ENCODE measurements at regions not wholly inside any gene's neighbourhood (a gene's known extent, or its start where the extent isn't known, plus 50 kb on each side); places are given as distances from the start of the nearest gene placed in this dataset.
"Not testable (repeated sequence)": the region's sequence is repeated elsewhere in the genome, so short reads cannot be mapped to it uniquely, and the experiment has no call there.

DNA sequence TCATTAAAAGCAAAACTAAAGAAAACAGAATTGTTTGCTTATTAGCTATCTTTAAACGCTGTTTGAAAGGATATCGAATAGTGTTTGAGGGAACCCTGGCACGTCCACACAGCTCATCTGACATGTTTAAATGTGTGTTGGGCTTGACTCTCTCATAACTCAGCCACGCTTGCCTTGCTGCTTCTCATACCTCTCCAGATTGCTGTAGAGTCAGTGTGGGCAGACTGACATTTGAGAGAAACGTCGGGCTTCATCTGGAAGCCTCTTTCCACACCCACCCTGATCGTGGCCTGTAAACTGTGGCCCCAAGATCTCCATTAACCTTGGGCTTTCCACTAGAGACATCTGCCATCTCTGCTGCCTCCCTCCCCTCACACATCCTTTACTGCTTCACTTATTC lies 226.4 kb upstream of the PLGLB2 start:
- H3K4me3 ChIP-seq (ENCODE audit: control insufficient read depth in 1 of 7, extremely low read depth in 1 of 7, insufficient read depth in 4 of 7, low read depth in 2 of 7, low read length in 6 of 7); DNase-seq; H3K27me3 ChIP-seq (replicated peaks in 2 of 5; ENCODE audit: control insufficient read depth in 4 of 5, insufficient read depth in 5 of 5, low read length in 4 of 5); H3K27ac ChIP-seq (ENCODE audit: insufficient read depth in 1 of 2, low read depth in 1 of 2, low read length in 2 of 2, poor library complexity in 1 of 2, severe bottlenecking in 2 of 2); CTCF ChIA-PET; H3K36me3 ChIP-seq (ENCODE audit: control insufficient read depth in 4 of 4, insufficient read depth in 4 of 4, low read length in 3 of 4); H3K9me3 ChIP-seq (ENCODE audit: control extremely low read depth in 1 of 5, control insufficient read depth in 4 of 5, insufficient read depth in 2 of 5, low read depth in 1 of 5, low read length in 4 of 5); POLR2A ChIA-PET: not testable (repeated sequence)
- H3K4me1 ChIP-seq (ENCODE audit: control extremely low read depth in 1 of 4, control insufficient read depth in 4 of 4, insufficient read depth in 4 of 4, low read length in 3 of 4): peaks cover 0 to 20% (median 11%) of the 10 kb centered on the region in 4 experiments
- no CpG with 5 or more reads among the region's 7 CpGs for WGBS (ENCODE audit: insufficient coverage)

DNA sequence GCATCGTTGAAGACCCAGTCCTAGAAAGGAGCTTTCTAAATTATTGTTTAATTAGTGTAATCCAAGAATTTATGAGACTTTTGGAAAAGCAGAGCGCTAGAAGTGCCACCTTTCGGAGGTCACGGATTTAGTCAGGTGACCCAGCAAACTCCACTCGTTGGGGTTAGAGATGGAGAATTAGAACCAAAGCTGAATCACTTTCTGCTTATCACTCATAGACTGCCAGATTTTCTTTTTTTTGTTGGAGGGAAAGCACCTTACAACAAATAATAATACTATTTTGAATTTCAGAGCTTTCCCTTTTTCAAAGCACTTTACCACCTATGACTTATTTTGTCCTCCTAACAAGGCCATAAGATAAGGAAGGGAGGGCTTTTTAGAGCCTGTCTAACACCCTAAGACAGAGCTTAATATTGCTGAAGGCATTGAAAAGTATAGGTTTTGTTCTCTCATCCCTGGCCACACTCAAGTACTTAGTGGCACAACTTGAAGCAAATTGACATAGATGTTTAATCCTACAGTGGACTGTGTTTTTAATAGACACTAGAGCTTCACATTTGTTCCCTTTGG lies 223.2 kb upstream of the PLGLB2 start:
- H3K27me3 ChIP-seq (replicated peaks in 2 of 5; ENCODE audit: control insufficient read depth in 4 of 5, insufficient read depth in 5 of 5, low read length in 4 of 5); H3K36me3 ChIP-seq (ENCODE audit: control insufficient read depth in 4 of 4, insufficient read depth in 4 of 4, low read length in 3 of 4); H3K27ac ChIP-seq (ENCODE audit: insufficient read depth in 1 of 2, low read depth in 1 of 2, low read length in 2 of 2, poor library complexity in 1 of 2, severe bottlenecking in 2 of 2); DNase-seq; H3K9me3 ChIP-seq (ENCODE audit: control extremely low read depth in 1 of 5, control insufficient read depth in 4 of 5, insufficient read depth in 2 of 5, low read depth in 1 of 5, low read length in 4 of 5); H3K4me1 ChIP-seq (ENCODE audit: control extremely low read depth in 1 of 4, control insufficient read depth in 4 of 4, insufficient read depth in 4 of 4, low read length in 3 of 4); H3K4me3 ChIP-seq (ENCODE audit: control insufficient read depth in 1 of 7, extremely low read depth in 1 of 7, insufficient read depth in 4 of 7, low read depth in 2 of 7, low read length in 6 of 7); POLR2A ChIA-PET; CTCF ChIA-PET: not testable (repeated sequence)
- no CpG with 5 or more reads among the region's 5 CpGs for WGBS (ENCODE audit: insufficient coverage)

DNA sequence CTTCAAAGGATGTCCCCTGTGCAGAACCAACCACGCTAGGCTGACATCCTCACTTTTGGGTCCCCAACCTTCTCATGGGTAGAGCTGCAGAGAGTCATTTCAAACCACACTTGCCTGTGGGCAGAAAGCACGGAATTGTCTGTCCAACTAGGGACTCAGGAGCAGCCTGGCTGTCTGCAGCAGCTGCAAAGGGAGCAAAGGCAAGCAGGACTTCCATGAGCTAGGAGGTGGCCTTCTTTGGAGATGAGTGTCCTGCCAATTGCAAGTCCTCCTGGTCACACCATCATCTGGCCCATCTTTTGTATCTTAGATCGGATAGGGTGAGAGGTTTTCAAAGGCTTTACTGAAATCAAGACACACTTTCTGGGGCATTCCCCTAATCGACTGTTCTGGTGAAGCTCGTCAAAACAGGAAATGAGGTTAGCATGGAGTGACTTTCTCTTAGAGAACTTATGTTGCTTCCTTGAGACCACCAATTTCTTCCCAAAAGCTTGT lies 222.3 kb upstream of the PLGLB2 start:
- POLR2A ChIA-PET: not testable (repeated sequence)

DNA sequence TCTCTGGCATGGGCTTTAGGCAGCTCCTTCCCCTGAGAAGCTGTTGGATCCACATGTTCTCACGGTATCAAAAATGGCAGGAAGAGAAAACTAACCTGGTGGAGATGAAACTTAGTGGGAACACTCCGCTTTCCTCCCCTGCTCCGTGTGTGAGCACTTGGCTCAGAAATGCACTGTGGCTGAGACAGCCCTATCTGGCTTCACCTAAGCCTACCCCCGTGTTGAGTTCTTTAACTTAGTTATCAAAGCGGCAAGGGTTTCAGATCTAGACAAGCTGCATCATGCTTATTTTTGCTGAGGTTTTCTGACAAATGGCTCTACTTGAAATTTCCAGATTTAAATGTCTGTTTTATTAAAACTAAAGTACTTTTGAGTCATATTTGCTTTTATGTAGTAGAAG lies 221.6 kb upstream of the PLGLB2 start:
- H3K27ac ChIP-seq (ENCODE audit: insufficient read depth in 1 of 2, low read depth in 1 of 2, low read length in 2 of 2, poor library complexity in 1 of 2, severe bottlenecking in 2 of 2); CTCF ChIA-PET; H3K9me3 ChIP-seq (ENCODE audit: control extremely low read depth in 1 of 5, control insufficient read depth in 4 of 5, insufficient read depth in 2 of 5, low read depth in 1 of 5, low read length in 4 of 5); H3K27me3 ChIP-seq (replicated peaks in 2 of 5; ENCODE audit: control insufficient read depth in 4 of 5, insufficient read depth in 5 of 5, low read length in 4 of 5); H3K36me3 ChIP-seq (ENCODE audit: control insufficient read depth in 4 of 4, insufficient read depth in 4 of 4, low read length in 3 of 4); POLR2A ChIA-PET; H3K4me1 ChIP-seq (ENCODE audit: control extremely low read depth in 1 of 4, control insufficient read depth in 4 of 4, insufficient read depth in 4 of 4, low read length in 3 of 4); H3K4me3 ChIP-seq (ENCODE audit: control insufficient read depth in 1 of 7, extremely low read depth in 1 of 7, insufficient read depth in 4 of 7, low read depth in 2 of 7, low read length in 6 of 7); DNase-seq: not testable (repeated sequence)
- no CpG with 5 or more reads among the region's 5 CpGs for WGBS (ENCODE audit: insufficient coverage)

More for the DNA sequence above, 222.3 kb upstream of the PLGLB2 start:
- no CpG with 5 or more reads among the region's 5 CpGs for WGBS (ENCODE audit: insufficient coverage)
- peak in 1 of 3 donors; percentile 6 for DNase-seq
- H3K4me3 ChIP-seq (ENCODE audit: control insufficient read depth in 1 of 7, extremely low read depth in 1 of 7, insufficient read depth in 4 of 7, low read depth in 2 of 7, low read length in 6 of 7); H3K36me3 ChIP-seq (ENCODE audit: control insufficient read depth in 4 of 4, insufficient read depth in 4 of 4, low read length in 3 of 4); H3K27ac ChIP-seq (ENCODE audit: insufficient read depth in 1 of 2, low read depth in 1 of 2, low read length in 2 of 2, poor library complexity in 1 of 2, severe bottlenecking in 2 of 2); H3K4me1 ChIP-seq (ENCODE audit: control extremely low read depth in 1 of 4, control insufficient read depth in 4 of 4, insufficient read depth in 4 of 4, low read length in 3 of 4); H3K9me3 ChIP-seq (ENCODE audit: control extremely low read depth in 1 of 5, control insufficient read depth in 4 of 5, insufficient read depth in 2 of 5, low read depth in 1 of 5, low read length in 4 of 5); CTCF ChIA-PET; H3K27me3 ChIP-seq (replicated peaks in 2 of 5; ENCODE audit: control insufficient read depth in 4 of 5, insufficient read depth in 5 of 5, low read length in 4 of 5): not testable (repeated sequence)

DNA sequence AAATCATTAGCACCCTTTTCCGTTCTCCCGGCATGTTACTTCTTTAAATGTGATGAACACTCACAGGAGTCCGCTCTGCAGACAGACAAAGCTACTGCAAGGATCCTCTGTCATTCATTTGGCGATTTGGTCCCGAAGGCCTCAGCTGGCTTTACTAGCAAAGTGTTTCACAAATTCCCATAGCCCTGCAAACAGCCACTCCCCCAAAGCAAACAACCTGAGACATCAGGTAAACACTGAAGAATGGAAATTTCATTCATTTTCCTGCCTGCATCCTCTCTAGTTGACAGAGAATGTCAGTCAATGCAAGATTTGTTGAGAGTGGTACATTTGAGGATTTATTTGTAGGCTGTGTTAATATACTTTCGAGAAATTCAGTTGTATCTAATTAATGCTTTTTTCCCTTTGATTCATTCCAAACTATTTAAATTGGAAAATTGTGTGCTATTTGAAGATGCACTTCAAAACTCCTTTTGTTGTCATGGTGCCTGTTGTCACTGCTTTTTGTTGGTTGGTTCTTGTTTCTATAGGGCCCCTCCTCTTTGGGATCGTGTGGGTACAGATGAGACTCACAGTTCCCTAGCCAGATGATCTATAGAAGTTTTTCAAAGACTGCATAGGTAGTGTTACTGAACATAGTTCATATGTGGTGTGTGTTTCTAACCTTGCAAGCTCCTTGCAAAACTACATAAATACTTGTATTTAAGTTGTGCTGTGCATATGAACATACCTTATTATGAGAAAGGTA lies 215.7 kb upstream of the PLGLB2 start:
- H3K9me3 ChIP-seq (ENCODE audit: control extremely low read depth in 1 of 5, control insufficient read depth in 4 of 5, insufficient read depth in 2 of 5, low read depth in 1 of 5, low read length in 4 of 5); H3K27ac ChIP-seq (ENCODE audit: insufficient read depth in 1 of 2, low read depth in 1 of 2, low read length in 2 of 2, poor library complexity in 1 of 2, severe bottlenecking in 2 of 2); POLR2A ChIA-PET; H3K36me3 ChIP-seq (ENCODE audit: control insufficient read depth in 4 of 4, insufficient read depth in 4 of 4, low read length in 3 of 4); H3K27me3 ChIP-seq (replicated peaks in 2 of 5; ENCODE audit: control insufficient read depth in 4 of 5, insufficient read depth in 5 of 5, low read length in 4 of 5); H3K4me3 ChIP-seq (ENCODE audit: control insufficient read depth in 1 of 7, extremely low read depth in 1 of 7, insufficient read depth in 4 of 7, low read depth in 2 of 7, low read length in 6 of 7); CTCF ChIA-PET: not testable (repeated sequence)
- no CpG with 5 or more reads among the region's 7 CpGs for WGBS (ENCODE audit: insufficient coverage)
- H3K4me1 ChIP-seq (ENCODE audit: control extremely low read depth in 1 of 4, control insufficient read depth in 4 of 4, insufficient read depth in 4 of 4, low read length in 3 of 4): peaks cover 0 to 19% (median 3%) of the 10 kb centered on the region in 4 experiments
- peak in 2 of 3 donors; percentile 38 to 42 for DNase-seq

DNA sequence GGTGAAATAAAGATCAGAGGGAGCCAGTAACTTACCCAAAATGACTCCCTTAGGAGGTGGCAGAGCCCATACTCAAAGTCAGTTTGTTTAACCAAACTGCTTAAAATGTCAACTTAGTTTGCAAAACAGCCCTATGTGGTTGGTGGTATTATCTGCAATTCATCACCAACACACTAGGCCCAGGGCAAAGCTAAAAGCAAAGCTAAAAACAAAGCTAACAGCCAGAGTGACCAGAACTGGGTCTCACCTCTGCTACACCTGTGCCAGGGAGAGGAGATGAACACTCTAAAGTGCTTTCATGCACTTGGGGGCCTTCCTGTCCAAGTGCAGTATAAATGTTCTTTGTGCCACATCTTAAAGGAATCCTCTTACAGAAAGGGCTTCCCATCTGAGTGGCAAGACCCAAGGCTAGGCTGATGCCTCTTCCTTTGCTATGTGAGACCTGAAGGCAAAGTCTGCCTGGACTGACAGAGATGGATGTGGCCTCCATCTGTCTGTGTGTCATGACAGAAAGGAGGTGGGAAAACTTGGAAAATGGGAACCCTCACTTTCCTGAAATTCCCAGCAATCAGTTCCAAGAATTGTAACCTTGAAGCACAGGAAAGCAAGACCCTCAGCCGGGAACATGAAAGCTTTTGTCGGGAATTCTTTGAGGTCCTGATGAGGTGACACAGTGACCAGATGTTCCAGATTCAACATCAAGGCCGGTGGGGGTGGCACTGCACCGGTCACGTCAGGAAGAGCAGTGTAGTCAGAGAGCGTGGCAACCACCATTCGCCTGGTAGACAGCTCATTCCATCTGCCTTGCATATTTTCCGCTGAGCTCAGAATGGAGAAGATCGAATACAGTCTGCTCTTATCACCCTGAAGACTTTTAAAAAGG lies 214.3 kb upstream of the PLGLB2 start:
- DNase-seq: peak in 2 of 3 donors; percentile 13 to 15
- no CpG with 5 or more reads among the region's 9 CpGs for WGBS (ENCODE audit: insufficient coverage)
- H3K27me3 ChIP-seq (replicated peaks in 2 of 5; ENCODE audit: control insufficient read depth in 4 of 5, insufficient read depth in 5 of 5, low read length in 4 of 5); POLR2A ChIA-PET; H3K27ac ChIP-seq (ENCODE audit: insufficient read depth in 1 of 2, low read depth in 1 of 2, low read length in 2 of 2, poor library complexity in 1 of 2, severe bottlenecking in 2 of 2); H3K9me3 ChIP-seq (ENCODE audit: control extremely low read depth in 1 of 5, control insufficient read depth in 4 of 5, insufficient read depth in 2 of 5, low read depth in 1 of 5, low read length in 4 of 5); CTCF ChIA-PET; H3K36me3 ChIP-seq (ENCODE audit: control insufficient read depth in 4 of 4, insufficient read depth in 4 of 4, low read length in 3 of 4): not testable (repeated sequence)
- H3K4me1 ChIP-seq (ENCODE audit: control extremely low read depth in 1 of 4, control insufficient read depth in 4 of 4, insufficient read depth in 4 of 4, low read length in 3 of 4): peaks cover 0 to 21% (median 3%) of the 10 kb centered on the region in 4 experiments
- H3K4me3 ChIP-seq (ENCODE audit: control insufficient read depth in 1 of 7, extremely low read depth in 1 of 7, insufficient read depth in 4 of 7, low read depth in 2 of 7, low read length in 6 of 7): peak overlapping the region in 1 of 7 experiments; percentile 23
